ENCODE measurements at regions not wholly inside any gene's neighbourhood (a gene's known extent, or its start where the extent isn't known, plus 50 kb on each side); places are given as distances from the start of the nearest gene placed in this dataset.

DNA sequence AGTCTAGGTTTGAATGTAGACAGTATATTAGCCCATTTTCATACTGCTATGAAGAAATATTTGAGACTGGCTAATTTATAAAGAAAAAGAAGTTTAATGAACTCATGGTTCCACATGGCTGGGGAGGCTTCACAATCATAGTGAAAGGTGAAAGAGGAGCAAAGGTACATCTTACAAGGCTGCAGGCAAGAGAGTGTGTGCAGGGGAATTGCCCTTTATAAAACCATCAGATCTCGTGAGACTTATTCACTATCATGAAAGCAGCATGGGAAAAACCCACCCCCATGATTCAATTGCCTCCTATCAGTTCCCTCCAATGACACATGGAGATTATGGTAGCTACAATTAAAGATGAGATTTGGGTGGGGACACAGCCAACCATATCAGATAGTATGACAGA, 440.1 kb upstream of the ARHGEF26 start:
- TF ChIP-seq POLR2A (IDR thresholded peaks at IDR 0.05; ENCODE audit: low read depth, low read length) (no peak), POLR2AphosphoS5 (IDR thresholded peaks at IDR 0.05; ENCODE audit: low read depth, low read length) (no peak)
